Mesodermal cell (in vitro differentiated cells): ENCODE measurements at regions not wholly inside any gene's neighbourhood (a gene's known extent, or its start where the extent isn't known, plus 50 kb on each side); places are given as distances from the start of the nearest gene placed in this dataset.

Source experiments
- H3K27ac ChIP-seq: 2 replicates; pipeline ENCODE4 v1.7.0; 2013; ENCODE audit warnings: mild to moderate bottlenecking, low read depth, low read length, moderate library complexity; ENCODE audit not compliant: severe bottlenecking
- H3K36me3 ChIP-seq: 2 replicates; pipeline ENCODE4 v1.7.1; 2013; ENCODE audit warnings: mild to moderate bottlenecking, low read length, moderate library complexity; ENCODE audit not compliant: control insufficient read depth, insufficient read depth
- H3K4me1 ChIP-seq: one replicate; pipeline ENCODE4 v1.7.1; 2013; ENCODE audit warnings: mild to moderate bottlenecking, low read length; ENCODE audit not compliant: insufficient read depth, control insufficient read depth, poor library complexity, severe bottlenecking
- H3K4me3 ChIP-seq: 2 replicates; pipeline ENCODE4 v1.7.0; 2013; ENCODE audit warnings: low read length, control low read depth, mild to moderate bottlenecking; ENCODE audit not compliant: insufficient read depth, poor library complexity, severe bottlenecking; ENCODE audit errors: extremely low read depth
- H3K9me3 ChIP-seq: 2 replicates; pipeline ENCODE4 v1.7.1; 2013; ENCODE audit warnings: mild to moderate bottlenecking, low read length, moderate library complexity; ENCODE audit not compliant: control insufficient read depth
- WGBS, 2 experiments: methylation state at CpG; one replicate each; pipeline ENCODE4 v1.1.5; 2013; ENCODE audit warnings: missing lambda C conversion rate in 2 of 2; ENCODE audit not compliant: insufficient coverage in 2 of 2; 5-methylcytosine and 5-hydroxymethylcytosine counted together

DNA sequence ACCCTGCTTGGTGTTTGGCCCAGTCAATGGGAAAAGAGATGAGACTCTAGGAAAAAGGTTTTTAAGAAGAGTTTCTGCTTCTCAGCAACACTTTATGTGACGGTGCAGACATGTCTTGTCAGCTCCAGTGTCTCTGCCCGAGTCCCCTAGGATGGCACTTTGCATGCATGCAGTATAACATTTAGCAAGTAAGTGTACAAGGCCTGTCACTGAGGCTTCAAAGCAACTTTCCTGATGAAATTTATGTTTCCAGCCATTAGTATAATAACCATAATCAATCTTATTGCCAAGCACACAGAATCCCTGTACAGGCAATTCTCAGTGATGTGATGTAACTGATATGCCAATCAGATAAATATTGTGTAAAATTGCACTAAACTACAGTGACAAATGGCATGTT is 248.1 kb upstream of the PLET1 start:
- H3K27ac ChIP-seq, result no peak overlapping the region
- H3K9me3 ChIP-seq, result no peaks in the 10 kb centered on the region
- no peak overlapping the region for H3K4me3 ChIP-seq
- no peaks in the 10 kb centered on the region for H3K36me3 ChIP-seq
- H3K4me1 ChIP-seq, result peaks cover 3% of the 10 kb centered on the region
- WGBS, 2 experiments, result 89 to 91% methylated on average over 2 of the region's 2 CpGs

DNA sequence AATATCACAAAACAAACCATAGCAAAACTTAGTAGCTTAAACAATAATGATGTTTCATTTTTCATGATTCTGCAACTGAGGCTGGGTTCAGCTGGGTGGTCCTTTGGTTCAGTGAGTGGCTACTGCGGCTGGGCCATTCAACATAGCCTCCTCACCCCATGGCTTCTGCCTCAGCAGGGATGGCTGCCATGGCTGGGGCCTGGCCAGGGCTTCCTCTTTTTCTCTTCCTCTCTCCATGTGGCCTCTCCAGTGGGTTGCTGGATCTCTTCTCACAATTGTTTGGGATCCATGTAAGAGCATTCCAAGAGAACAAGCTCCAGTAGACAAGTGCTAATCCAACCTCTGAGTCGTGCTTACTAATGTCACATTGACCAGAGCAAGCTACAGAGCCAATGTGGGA is 248.6 kb upstream of the PLET1 start:
- Histone ChIP-seq H3K4me1 (no peaks in the 10 kb centered on the region), H3K9me3 (no peaks in the 10 kb centered on the region), H3K27ac (no peak overlapping the region), H3K36me3 (no peaks in the 10 kb centered on the region), H3K4me3 (no peak overlapping the region)
- 67 to 92% methylated on average over 2 of the region's 2 CpGs for WGBS, 2 experiments

DNA sequence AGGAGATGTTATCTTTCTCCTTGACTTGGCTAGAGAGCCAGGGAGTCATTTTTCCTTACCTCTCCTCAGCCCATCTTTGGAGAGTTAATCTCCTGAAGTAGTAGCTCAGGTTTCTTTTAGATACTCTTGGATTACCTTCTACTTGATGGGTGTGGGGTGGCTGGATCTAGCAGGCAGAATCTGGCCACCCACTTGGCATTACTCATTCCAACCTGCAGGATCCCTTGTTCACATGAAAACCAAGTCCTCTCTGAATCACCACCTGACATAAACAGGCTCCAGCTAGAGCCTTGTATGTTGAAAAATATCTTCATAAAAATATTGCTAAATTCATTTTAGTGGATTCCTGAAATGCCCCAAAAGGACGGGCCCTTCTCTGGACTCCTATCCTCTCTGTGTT is 250.6 kb upstream of the PLET1 start:
- H3K4me3 ChIP-seq, result no peak overlapping the region
- H3K27ac ChIP-seq, result no peak overlapping the region
- H3K9me3 ChIP-seq, result no peaks in the 10 kb centered on the region
- no peaks in the 10 kb centered on the region for H3K4me1 ChIP-seq
- no peaks in the 10 kb centered on the region for H3K36me3 ChIP-seq
- 80% methylated on average over 1 of the region's 1 CpG; no CpG with 5 or more reads in 1 of the 2 experiments for WGBS, 2 experiments

DNA sequence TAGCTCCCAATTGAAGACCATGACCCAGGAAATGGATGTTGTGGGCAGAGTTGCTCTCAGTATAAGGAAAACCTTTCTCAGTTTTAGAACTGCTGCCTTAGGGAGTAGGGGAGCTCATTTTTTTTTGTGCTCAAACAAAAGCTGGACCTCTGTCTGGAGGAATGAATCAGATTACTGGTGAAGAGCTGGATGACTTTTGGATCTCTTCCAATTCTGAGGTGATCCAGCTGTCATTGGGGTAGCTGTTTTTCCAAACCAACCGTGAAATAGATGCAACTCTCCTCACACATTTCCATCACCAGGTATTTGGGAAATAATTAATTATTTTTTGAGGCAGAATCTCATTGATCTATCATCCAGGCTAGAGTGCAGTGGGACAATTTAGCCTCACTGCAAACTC is 251.3 kb upstream of the PLET1 start:
- no CpG with 5 or more reads among the region's 1 CpG for WGBS, 2 experiments
- H3K36me3 ChIP-seq, result no peaks in the 10 kb centered on the region
- H3K9me3 ChIP-seq, result no peaks in the 10 kb centered on the region
- no peak overlapping the region for H3K27ac ChIP-seq
- H3K4me3 ChIP-seq, result no peak overlapping the region
- no peaks in the 10 kb centered on the region for H3K4me1 ChIP-seq

DNA sequence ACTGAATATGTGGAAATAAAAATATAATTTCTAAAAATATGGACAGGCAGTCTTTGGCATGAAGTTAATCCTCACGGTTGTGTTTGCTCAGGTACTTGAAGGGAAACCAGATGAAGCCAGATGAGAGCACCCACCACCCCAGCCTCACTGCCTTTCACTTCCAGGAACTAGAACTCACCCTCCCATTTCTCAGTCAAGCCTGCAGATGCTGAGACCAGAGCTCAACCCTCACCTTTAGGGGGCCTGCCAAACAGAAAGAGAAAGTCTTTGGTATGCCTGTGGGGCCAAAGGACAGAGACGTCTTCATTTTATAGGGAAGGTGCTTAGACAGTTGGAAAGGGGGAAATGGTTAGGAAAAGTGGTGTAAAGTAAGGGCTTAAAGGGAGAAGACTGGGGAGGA is 252.8 kb upstream of the PLET1 start:
- Histone ChIP-seq H3K27ac (no peak overlapping the region), H3K4me3 (no peak overlapping the region)

DNA sequence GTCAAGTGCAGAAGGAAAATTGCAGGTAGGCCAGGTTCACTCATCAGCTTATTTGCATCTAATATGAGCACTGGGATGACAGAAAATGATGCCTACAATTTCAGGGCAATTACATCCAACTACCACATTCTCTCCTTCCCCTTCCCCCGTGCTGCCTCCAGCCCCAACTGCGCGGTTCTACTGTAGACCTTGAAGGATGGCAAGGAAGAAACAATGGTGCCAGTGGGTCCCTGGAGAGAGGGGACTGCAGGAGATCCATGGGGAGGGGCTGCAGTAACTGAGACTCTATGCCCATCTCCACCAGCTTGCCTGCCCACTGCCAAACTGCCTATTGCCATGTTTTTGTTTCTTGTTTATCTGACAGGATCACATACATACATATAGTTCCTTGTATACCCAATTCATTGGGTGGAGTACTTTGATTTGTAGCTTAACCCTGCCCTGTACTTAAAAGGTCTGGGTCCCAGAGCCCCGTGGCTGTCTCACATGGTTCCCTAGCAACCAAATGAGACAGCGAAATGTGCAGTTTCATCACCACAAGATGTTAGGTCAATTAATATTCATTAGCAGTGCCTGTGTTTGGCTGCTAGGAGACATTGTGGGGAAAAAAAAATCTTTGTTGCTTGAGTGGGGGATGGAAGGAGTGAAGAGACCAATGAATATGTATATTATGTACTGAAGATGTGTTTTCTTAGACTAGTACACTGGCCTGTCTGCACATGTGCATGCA is 253.5 kb upstream of the PLET1 start:
- Histone ChIP-seq H3K36me3 (no peaks in the 10 kb centered on the region), H3K27ac (no peak overlapping the region), H3K4me3 (no peak overlapping the region), H3K9me3 (no peaks in the 10 kb centered on the region), H3K4me1 (no peaks in the 10 kb centered on the region)
- 65 to 71% methylated on average over 1 to 2 of the region's 5 CpGs for WGBS, 2 experiments

More for the DNA sequence above, 252.8 kb upstream of the PLET1 start:
- Histone ChIP-seq H3K9me3 (no peaks in the 10 kb centered on the region), H3K4me1 (no peaks in the 10 kb centered on the region), H3K36me3 (no peaks in the 10 kb centered on the region)
- 88 to 93% methylated on average over 1 to 2 of the region's 2 CpGs for WGBS, 2 experiments

DNA sequence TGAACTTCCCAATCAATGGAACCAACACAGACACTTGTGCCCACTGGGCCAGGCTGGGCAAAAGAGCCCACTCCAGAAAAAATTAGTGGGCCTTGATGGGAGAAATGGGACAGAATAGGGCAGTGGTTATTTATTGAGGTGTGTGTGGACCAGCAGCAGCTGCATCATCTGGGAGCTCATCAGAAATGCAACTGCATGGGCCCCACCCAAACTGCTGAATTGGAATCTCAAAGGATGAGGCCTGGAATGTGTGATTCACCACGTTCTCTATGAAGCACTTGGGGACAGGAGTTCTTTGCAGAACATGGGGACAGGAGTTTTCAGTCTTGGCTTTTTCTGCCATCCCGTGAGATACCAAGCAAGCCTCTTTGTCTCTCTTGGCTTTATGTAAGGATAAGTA is 255.6 kb upstream of the PLET1 start:
- H3K27ac ChIP-seq, result no peak overlapping the region
- no peaks in the 10 kb centered on the region for H3K4me1 ChIP-seq
- no peaks in the 10 kb centered on the region for H3K36me3 ChIP-seq
- no peak overlapping the region for H3K4me3 ChIP-seq
- H3K9me3 ChIP-seq, result no peaks in the 10 kb centered on the region
- 50% methylated on average over 1 of the region's 2 CpGs for WGBS, 2 experiments

DNA sequence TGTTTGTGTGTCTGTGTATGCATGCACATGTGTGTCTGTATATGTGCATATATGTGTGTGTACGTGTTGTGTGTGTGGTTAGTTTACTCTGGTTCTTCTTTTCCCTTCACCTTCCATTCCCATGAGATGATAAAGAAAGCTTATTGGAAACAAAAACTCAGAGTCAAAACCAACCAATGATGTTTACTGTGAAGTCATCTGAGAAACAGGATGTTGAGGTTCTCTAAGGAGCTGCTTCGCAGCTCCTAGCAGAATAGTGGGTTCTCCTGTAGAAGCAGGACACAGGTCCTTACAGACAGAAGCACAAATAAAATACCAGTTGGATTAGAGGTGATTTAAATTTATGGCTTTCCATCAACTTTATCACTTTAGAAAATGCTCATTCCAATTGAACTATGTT is 256.1 kb upstream of the PLET1 start:
- Histone ChIP-seq H3K36me3 (no peaks in the 10 kb centered on the region), H3K27ac (no peak overlapping the region), H3K9me3 (no peaks in the 10 kb centered on the region), H3K4me3 (no peak overlapping the region), H3K4me1 (no peaks in the 10 kb centered on the region)
- WGBS, 2 experiments, result no CpG with 5 or more reads among the region's 2 CpGs

DNA sequence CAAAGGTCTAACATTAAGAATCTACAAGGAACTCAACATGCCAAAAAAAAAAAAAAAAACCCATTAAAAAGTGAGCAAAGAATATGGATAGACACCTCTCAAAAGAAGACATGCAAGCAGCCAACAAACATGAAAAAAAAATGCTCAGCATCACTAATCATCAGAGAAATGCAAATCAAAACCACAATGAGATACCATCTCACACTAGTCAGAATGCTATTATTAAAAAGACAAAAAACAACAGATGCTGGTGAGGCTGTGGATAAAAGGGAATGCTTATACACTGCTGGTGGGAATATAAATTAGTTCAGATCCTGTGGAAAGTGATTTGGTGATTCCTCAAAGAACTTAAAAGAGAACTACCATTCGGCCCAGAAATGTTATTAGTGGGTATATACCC is 257.7 kb upstream of the PLET1 start:
- no CpG with 5 or more reads among the region's 1 CpG for WGBS, 2 experiments
- Histone ChIP-seq H3K4me1 (no peaks in the 10 kb centered on the region), H3K4me3 (no peak overlapping the region), H3K27ac (no peak overlapping the region), H3K36me3 (no peaks in the 10 kb centered on the region), H3K9me3 (no peaks in the 10 kb centered on the region)

DNA sequence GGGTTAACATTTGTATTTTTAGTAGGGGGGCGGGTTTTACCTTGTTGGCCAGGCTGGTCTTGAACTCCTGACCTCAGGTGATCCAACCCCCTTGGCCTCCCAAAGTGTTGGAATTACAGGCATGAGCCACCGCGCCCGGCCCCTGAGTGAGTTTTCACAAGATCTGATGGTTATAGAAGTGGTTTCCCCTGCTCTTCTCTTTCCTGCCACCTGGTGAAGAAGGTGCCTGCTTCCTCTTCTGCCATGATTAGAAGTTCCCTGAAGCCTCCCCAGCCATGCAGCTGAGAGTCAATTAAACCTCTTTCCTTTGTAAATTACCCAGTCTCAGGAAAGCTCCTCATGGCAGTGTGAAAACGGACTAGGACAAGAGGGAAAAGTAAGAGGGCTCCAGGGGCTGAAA is 259.1 kb upstream of the PLET1 start:
- H3K4me1 ChIP-seq, result peaks cover 3% of the 10 kb centered on the region
- H3K36me3 ChIP-seq, result no peaks in the 10 kb centered on the region
- H3K9me3 ChIP-seq, result no peaks in the 10 kb centered on the region
- H3K4me3 ChIP-seq, result no peak overlapping the region
- H3K27ac ChIP-seq, result no peak overlapping the region
- WGBS, 2 experiments, result 80 to 83% methylated on average over 2 of the region's 5 CpGs

DNA sequence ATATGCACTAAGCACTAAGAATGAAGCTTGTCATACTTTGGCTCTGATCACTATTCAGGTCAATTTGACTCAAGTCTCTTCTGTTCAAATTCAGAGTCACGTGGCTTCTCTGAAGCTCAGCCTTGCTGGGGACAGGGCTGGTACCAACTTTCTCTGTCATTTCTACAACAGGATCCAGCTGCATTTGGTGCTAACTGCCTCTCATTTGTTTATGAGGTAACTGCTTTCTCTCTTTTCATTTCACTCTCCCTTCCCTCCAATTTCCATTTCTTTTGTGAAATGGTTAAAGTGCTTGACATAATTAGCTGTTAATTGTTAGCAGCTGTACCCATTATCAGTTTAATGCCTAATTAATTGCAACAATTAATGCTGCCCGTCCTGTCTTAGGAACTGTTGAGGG is 259.7 kb upstream of the PLET1 start:
- no peaks in the 10 kb centered on the region for H3K36me3 ChIP-seq
- no peak overlapping the region for H3K27ac ChIP-seq
- no peaks in the 10 kb centered on the region for H3K9me3 ChIP-seq
- 50 to 67% methylated on average over 1 of the region's 2 CpGs for WGBS, 2 experiments
- H3K4me3 ChIP-seq, result no peak overlapping the region
- H3K4me1 ChIP-seq, result peaks cover 3% of the 10 kb centered on the region
